ENCODE measurements at regions not wholly inside any gene's neighbourhood (a gene's known extent, or its start where the extent isn't known, plus 50 kb on each side); places are given as distances from the start of the nearest gene placed in this dataset.

GRCh38 chr2:142502402-142502801, 371.6 kb upstream of the LRP1B start:
- TF ChIP-seq CTCF (conservative IDR thresholded peaks at IDR 0.05; ENCODE audit: low read length) (no peak), EZH2phosphoT487 (IDR thresholded peaks at IDR 0.05; ENCODE audit: borderline replicate concordance) (no peak)

Measured in Loucy (cell line).